ENCODE measurements at regions not wholly inside any gene's neighbourhood (a gene's known extent, or its start where the extent isn't known, plus 50 kb on each side); places are given as distances from the start of the nearest gene placed in this dataset.
A peak's percentile ranks its signal among the peaks of the same experiment; 100 is the strongest.

DNA sequence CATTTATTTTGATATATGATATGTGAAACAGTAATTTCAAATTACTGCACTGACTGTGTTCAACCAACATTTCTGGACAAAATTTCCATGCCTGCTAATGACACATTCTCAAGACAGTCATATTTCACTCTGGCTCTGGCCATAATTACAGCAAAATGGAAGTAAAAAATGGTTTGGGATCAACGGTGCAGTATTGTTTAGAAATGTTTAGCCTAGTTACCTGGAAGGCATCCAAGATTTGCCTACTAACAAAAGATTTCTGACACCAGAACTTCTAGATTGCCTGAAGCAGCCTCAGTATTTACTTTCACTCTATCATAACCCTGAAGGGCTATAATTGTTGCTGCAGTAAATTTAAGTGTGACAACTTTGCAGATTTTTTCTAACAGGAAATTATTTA lies 416.3 kb downstream of the PCDH10 start:
- Mint-ChIP-seq H3K27me3 (ENCODE audit: low read depth) (no peaks in the 10 kb centered on the region), H3K27ac (no peak overlapping the region), H3K36me3 (no peaks in the 10 kb centered on the region), H3K4me1 (no peaks in the 10 kb centered on the region), H3K4me3 (no peak overlapping the region), H3K9me3 (peaks cover 12% of the 10 kb centered on the region; the same call in 1 of the 2 replicates)
- no peak for DNase-seq (ENCODE audit: low spot score)
- ATAC-seq, result no peak
- ChIA-PET CTCF (no interaction called here), POLR2A (no interaction called here)
- TF ChIP-seq ZNF416 (CRISPR knock-in tag; IDR thresholded peaks at IDR 0.05), result no peak
- TF ChIP-seq TEAD4 (CRISPR knock-in tag; IDR thresholded peaks at IDR 0.05), result no peak

DNA sequence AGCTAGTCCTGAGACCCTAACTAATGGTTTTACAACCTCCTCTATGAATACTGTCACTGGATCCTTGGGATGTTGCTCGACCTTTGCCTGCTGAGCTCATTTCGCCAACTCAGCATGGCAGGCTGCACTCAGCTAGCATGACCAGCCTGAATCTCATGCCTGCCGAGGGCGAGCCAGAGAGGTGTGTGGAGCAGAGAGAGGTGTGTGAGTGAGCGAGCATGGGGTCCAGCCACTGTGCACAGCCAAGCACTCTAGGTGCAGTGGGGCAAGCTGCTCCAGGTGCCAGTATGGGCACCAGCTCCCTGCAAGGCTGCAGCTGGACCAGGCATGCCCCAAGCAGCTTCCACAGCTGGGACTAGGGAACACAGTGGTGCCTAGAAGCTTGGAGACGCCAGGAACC lies 410.9 kb downstream of the PCDH10 start:
- ChIA-PET CTCF (no interaction called here), POLR2A (no interaction called here)
- Mint-ChIP-seq H3K36me3 (no peaks in the 10 kb centered on the region), H3K4me3 (no peak overlapping the region), H3K27ac (no peak overlapping the region), H3K4me1 (no peaks in the 10 kb centered on the region), H3K9me3 (peaks cover 4% of the 10 kb centered on the region; the same call in 1 of the 2 replicates), H3K27me3 (ENCODE audit: low read depth) (no peaks in the 10 kb centered on the region)
- DNase-seq (ENCODE audit: low spot score) (no peak), ATAC-seq (peak; percentile 57)
- TF ChIP-seq ZNF232 (CRISPR knock-in tag; IDR thresholded peaks at IDR 0.05), result no peak
- no peak for TF ChIP-seq RORB (CRISPR knock-in tag; IDR thresholded peaks at IDR 0.05)
- TF ChIP-seq, protein P1, sequence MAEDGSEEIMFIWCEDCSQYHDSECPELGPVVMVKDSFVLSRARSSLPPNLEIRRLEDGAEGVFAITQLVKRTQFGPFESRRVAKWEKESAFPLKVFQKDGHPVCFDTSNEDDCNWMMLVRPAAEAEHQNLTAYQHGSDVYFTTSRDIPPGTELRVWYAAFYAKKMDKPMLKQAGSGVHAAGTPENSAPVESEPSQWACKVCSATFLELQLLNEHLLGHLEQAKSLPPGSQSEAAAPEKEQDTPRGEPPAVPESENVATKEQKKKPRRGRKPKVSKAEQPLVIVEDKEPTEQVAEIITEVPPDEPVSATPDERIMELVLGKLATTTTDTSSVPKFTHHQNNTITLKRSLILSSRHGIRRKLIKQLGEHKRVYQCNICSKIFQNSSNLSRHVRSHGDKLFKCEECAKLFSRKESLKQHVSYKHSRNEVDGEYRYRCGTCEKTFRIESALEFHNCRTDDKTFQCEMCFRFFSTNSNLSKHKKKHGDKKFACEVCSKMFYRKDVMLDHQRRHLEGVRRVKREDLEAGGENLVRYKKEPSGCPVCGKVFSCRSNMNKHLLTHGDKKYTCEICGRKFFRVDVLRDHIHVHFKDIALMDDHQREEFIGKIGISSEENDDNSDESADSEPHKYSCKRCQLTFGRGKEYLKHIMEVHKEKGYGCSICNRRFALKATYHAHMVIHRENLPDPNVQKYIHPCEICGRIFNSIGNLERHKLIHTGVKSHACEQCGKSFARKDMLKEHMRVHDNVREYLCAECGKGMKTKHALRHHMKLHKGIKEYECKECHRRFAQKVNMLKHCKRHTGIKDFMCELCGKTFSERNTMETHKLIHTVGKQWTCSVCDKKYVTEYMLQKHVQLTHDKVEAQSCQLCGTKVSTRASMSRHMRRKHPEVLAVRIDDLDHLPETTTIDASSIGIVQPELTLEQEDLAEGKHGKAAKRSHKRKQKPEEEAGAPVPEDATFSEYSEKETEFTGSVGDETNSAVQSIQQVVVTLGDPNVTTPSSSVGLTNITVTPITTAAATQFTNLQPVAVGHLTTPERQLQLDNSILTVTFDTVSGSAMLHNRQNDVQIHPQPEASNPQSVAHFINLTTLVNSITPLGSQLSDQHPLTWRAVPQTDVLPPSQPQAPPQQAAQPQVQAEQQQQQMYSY (CRISPR knock-in tag; IDR thresholded peaks at IDR 0.05), result no peak
- TF ChIP-seq, protein P2, sequence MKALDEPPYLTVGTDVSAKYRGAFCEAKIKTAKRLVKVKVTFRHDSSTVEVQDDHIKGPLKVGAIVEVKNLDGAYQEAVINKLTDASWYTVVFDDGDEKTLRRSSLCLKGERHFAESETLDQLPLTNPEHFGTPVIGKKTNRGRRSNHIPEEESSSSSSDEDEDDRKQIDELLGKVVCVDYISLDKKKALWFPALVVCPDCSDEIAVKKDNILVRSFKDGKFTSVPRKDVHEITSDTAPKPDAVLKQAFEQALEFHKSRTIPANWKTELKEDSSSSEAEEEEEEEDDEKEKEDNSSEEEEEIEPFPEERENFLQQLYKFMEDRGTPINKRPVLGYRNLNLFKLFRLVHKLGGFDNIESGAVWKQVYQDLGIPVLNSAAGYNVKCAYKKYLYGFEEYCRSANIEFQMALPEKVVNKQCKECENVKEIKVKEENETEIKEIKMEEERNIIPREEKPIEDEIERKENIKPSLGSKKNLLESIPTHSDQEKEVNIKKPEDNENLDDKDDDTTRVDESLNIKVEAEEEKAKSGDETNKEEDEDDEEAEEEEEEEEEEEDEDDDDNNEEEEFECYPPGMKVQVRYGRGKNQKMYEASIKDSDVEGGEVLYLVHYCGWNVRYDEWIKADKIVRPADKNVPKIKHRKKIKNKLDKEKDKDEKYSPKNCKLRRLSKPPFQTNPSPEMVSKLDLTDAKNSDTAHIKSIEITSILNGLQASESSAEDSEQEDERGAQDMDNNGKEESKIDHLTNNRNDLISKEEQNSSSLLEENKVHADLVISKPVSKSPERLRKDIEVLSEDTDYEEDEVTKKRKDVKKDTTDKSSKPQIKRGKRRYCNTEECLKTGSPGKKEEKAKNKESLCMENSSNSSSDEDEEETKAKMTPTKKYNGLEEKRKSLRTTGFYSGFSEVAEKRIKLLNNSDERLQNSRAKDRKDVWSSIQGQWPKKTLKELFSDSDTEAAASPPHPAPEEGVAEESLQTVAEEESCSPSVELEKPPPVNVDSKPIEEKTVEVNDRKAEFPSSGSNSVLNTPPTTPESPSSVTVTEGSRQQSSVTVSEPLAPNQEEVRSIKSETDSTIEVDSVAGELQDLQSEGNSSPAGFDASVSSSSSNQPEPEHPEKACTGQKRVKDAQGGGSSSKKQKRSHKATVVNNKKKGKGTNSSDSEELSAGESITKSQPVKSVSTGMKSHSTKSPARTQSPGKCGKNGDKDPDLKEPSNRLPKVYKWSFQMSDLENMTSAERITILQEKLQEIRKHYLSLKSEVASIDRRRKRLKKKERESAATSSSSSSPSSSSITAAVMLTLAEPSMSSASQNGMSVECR (CRISPR knock-in tag; IDR thresholded peaks at IDR 0.05; ENCODE audit: borderline replicate concordance), result no peak

DNA sequence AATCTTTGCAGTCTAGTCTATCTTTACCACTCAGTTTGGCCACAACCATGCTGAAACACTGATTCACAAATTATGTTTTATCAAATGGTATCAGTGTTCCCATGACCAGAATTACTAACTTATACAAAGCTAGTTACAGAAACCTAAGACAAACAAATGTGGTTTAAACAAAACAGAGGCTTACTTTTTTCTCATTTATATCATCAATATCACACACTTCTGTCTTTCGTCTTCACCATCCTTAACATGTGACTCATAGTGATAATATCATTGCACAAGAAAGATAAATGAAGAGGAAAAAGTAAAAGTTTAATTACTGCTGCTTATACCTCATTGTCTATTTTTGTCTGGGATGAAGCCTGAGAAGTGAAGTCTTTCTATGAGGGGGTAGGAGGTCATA lies 406.6 kb downstream of the PCDH10 start:
- Mint-ChIP-seq H3K9me3 (peaks cover 2% of the 10 kb centered on the region; the same call in 1 of the 2 replicates), H3K4me3 (no peak overlapping the region), H3K4me1 (no peaks in the 10 kb centered on the region), H3K36me3 (no peaks in the 10 kb centered on the region), H3K27ac (no peak overlapping the region), H3K27me3 (ENCODE audit: low read depth) (no peaks in the 10 kb centered on the region)
- ATAC-seq (no peak), DNase-seq (ENCODE audit: low spot score) (no peak)
- CTCF ChIA-PET, result no interaction called here
- POLR2A ChIA-PET, result no interaction called here
- TF ChIP-seq EMX1 (CRISPR knock-in tag; IDR thresholded peaks at IDR 0.05), result no peak
- no peak for TF ChIP-seq SP1 (CRISPR knock-in tag; conservative IDR thresholded peaks at IDR 0.05)
- TF ChIP-seq CREB1 (CRISPR knock-in tag; IDR thresholded peaks at IDR 0.05), result no peak
- no peak for TF ChIP-seq NR1H2 (CRISPR knock-in tag; IDR thresholded peaks at IDR 0.05)
- TF ChIP-seq, protein P2 (CRISPR knock-in tag; IDR thresholded peaks at IDR 0.05; ENCODE audit: borderline replicate concordance), result no peak
- TF ChIP-seq, protein P3, sequence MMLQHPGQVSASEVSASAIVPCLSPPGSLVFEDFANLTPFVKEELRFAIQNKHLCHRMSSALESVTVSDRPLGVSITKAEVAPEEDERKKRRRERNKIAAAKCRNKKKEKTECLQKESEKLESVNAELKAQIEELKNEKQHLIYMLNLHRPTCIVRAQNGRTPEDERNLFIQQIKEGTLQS (CRISPR knock-in tag; conservative IDR thresholded peaks at IDR 0.05), result no peak
- TF ChIP-seq GTF2I (CRISPR knock-in tag; conservative IDR thresholded peaks at IDR 0.05), result no peak
- TF ChIP-seq FOXK1 (CRISPR knock-in tag; IDR thresholded peaks at IDR 0.05), result no peak

All from WTC11 (cell line).